NOMO-1 (cell line): ENCODE measurements at regions not wholly inside any gene's neighbourhood (a gene's known extent, or its start where the extent isn't known, plus 50 kb on each side); places are given as distances from the start of the nearest gene placed in this dataset.

Experiments used
- DNase-seq, 2 experiments: peaks; one replicate each; lab custom pipeline; 2025; ENCODE audit not compliant: unreplicated experiment in 2 of 2; lab: John Stamatoyannopoulos, UW

- DNase-seq: no peak
Measured at GRCh38 chr2:81589406-81589805, 1284.9 kb upstream of the LRRTM1 start.

GRCh38 chr2:81583311-81584108, 1279.0 kb upstream of the LRRTM1 start:
- no peak for DNase-seq

- DNase-seq: no peak
Measured at GRCh38 chr2:81576713-81577112, 1272.2 kb upstream of the LRRTM1 start.

GRCh38 chr2:81551040-81551634, 1246.6 kb upstream of the LRRTM1 start:
- DNase-seq: no peak

GRCh38 chr2:81550277-81550676, 1245.7 kb upstream of the LRRTM1 start:
- DNase-seq: no peak

- DNase-seq: no peak
Measured at GRCh38 chr2:81549646-81550045, 1245.1 kb upstream of the LRRTM1 start.

GRCh38 chr2:81545626-81546025, 1241.1 kb upstream of the LRRTM1 start:
- no peak for DNase-seq

- DNase-seq: no peak
Measured at GRCh38 chr2:81542119-81542518, 1237.6 kb upstream of the LRRTM1 start.

GRCh38 chr2:81529944-81530343, 1225.4 kb upstream of the LRRTM1 start:
- no peak for DNase-seq

GRCh38 chr2:81528852-81529480, 1224.4 kb upstream of the LRRTM1 start:
- DNase-seq: no peak

GRCh38 chr2:81523344-81523743, 1218.8 kb upstream of the LRRTM1 start:
- no peak for DNase-seq

GRCh38 chr2:81513328-81513727, 1208.8 kb upstream of the LRRTM1 start:
- DNase-seq: no peak

GRCh38 chr2:81505586-81505985, 1201.0 kb upstream of the LRRTM1 start:
- DNase-seq: no peak

GRCh38 chr2:81495556-81495955, 1191.0 kb upstream of the LRRTM1 start:
- DNase-seq: no peak

- DNase-seq: no peak
Measured at GRCh38 chr2:81483254-81483653, 1178.7 kb upstream of the LRRTM1 start.

GRCh38 chr2:81481994-81482368, 1177.4 kb upstream of the LRRTM1 start:
- DNase-seq: no peak

GRCh38 chr2:81481242-81481993, 1176.9 kb upstream of the LRRTM1 start:
- no peak for DNase-seq

- DNase-seq: no peak
Measured at GRCh38 chr2:81467096-81467495, 1162.5 kb upstream of the LRRTM1 start.

- no peak for DNase-seq
Measured at GRCh38 chr2:81462420-81462819, 1157.9 kb upstream of the LRRTM1 start.

GRCh38 chr2:81445176-81445575, 1140.6 kb upstream of the LRRTM1 start:
- no peak for DNase-seq

GRCh38 chr2:81437456-81438000, 1133.0 kb upstream of the LRRTM1 start:
- DNase-seq: no peak
